Pancreas (tissue), 10 donors: ENCODE measurements at regions not wholly inside any gene's neighbourhood (a gene's known extent, or its start where the extent isn't known, plus 50 kb on each side); places are given as distances from the start of the nearest gene placed in this dataset.

ENCODE experiments used
- ATAC-seq, 4 donors: fragments of 200-7000 bp; cut with Tn5 transposase; one replicate each; pipeline versions ENCODE4 v1.8.0 to v1.9.1; 2020; ENCODE audit warnings: mild to moderate bottlenecking in 4 of 4, moderate library complexity in 4 of 4
- DNase-seq, 6 donors: peaks; one replicate each; pipeline ENCODE4 v3.0.0-alpha.2; 2020
- FAIRE-seq: peaks from 2 replicates; lab custom pipeline; 2012; peaks lifted over from hg19 to GRCh38; lab: Jason Lieb, UNC
- H3K27ac ChIP-seq, 4 donors: fragments of 200-600 bp; sonication (generic); 1 replicate in 3 of 4; 2 replicates in 1 of 4; pipeline versions ENCODE4 v1.5.0 to v1.8.0; 2020
- H3K27me3 ChIP-seq, 4 donors: fragments of 200-600 bp; one replicate each; pipeline ENCODE4 v1.8.0; 2021
- H3K36me3 ChIP-seq, 3 donors: fragments of 200-600 bp; sonication (generic) in 1 of 3; one replicate each; pipeline versions ENCODE4 v1.5.0 to v1.8.0; 2020 to 2021
- H3K4me1 ChIP-seq, 3 donors: fragments of 200-600 bp; one replicate each; pipeline ENCODE4 v1.8.0; 2021
- H3K4me3 ChIP-seq, 4 donors: fragments of 200-600 bp; sonication (generic) in 2 of 4; one replicate each; pipeline versions ENCODE4 v1.5.0 to v1.8.0; 2020 to 2021
- H3K9me3 ChIP-seq, 4 donors: fragments of 200-600 bp; one replicate each; pipeline ENCODE4 v1.8.0; 2021
- CTCF ChIP-seq, 4 donors: fragments of 200-600 bp; sonication (generic) in 3 of 4; IDR thresholded peaks; one replicate each; pipeline versions ENCODE4 v1.5.0 to v1.8.0; 2021; ENCODE audit warnings: antibody characterized with exemption in 4 of 4
- WGBS, 2 donors: extraction: QIAGEN DNeasy Blood & Tissue Kit; methylation state at CpG; one replicate each; pipeline ENCODE4 v1.1.7; 2013; 5-methylcytosine and 5-hydroxymethylcytosine counted together
- intact Hi-C, 3 donors: fragments of 100-400 bp; cut with DNase I; formaldehyde crosslinking; loops; one replicate each; pipeline versions ENCODE4 v1.11.1 to v1.14.2; 2022
- donor health status: healthy with polysubstance abuse.
- donor health status: DM: no; HTN: no; CAD: no; lungs with moderate emphysema.
- donor health status: DM: no; HTN: no; CAD: no.
- donor health status: control.
- donor health status: control.
- donor health status: Bipolar disorder and iron deficiency.
- donor health status: DM: yes; HTN: yes; CAD: no.
- donor health status: DM: no; HTN: no; CAD: no.
- donor health status: DM: no; HTN: no; CAD: no.
- donor health status: DM: yes; HTN: yes; CAD: no.

- WGBS, 2 donors: 90 to 100% methylated on average over 1 of the region's 1 CpG
- H3K4me1 ChIP-seq: peaks cover 2 to 7% (median 4%) of the 10 kb centered on the region in 3 donors
- no peak overlapping the region for H3K4me3 ChIP-seq
- TF ChIP-seq CTCF (IDR thresholded peaks at IDR 0.05): no peak
- no peak for ATAC-seq
- no peak overlapping the region for H3K27ac ChIP-seq
- H3K27me3 ChIP-seq: no peaks in the 10 kb centered on the region
- DNase-seq: no peak
- H3K36me3 ChIP-seq: no peaks in the 10 kb centered on the region
- no peak for FAIRE-seq
- no peaks in the 10 kb centered on the region for H3K9me3 ChIP-seq
- intact Hi-C loops: no loop called here
Observed at GRCh38 chr4:38392223-38392855, 271.7 kb upstream of the KLF3 start.

GRCh38 chr4:38396091-38396490 lies 267.9 kb upstream of the KLF3 start:
- Histone ChIP-seq H3K9me3 (no peaks in the 10 kb centered on the region), H3K36me3 (no peaks in the 10 kb centered on the region), H3K27ac (peak overlapping the region in 1 of 4 donors; percentile 30), H3K27me3 (no peaks in the 10 kb centered on the region), H3K4me1 (no peaks in the 10 kb centered on the region), H3K4me3 (no peak overlapping the region)
- WGBS, 2 donors: 53 to 62% methylated on average over 3 of the region's 3 CpGs
- ATAC-seq (no peak), FAIRE-seq (no peak), DNase-seq (no peak)
- intact Hi-C loops: no loop called here
- TF ChIP-seq CTCF (IDR thresholded peaks at IDR 0.05): no peak

GRCh38 chr4:38396845-38397547 lies 267.0 kb upstream of the KLF3 start:
- intact Hi-C loops: no loop called here
- Histone ChIP-seq H3K4me1 (no peaks in the 10 kb centered on the region), H3K4me3 (no peak overlapping the region), H3K27me3 (no peaks in the 10 kb centered on the region), H3K36me3 (no peaks in the 10 kb centered on the region), H3K27ac (peak overlapping the region in 2 of 4 donors; percentile 18 to 59), H3K9me3 (no peaks in the 10 kb centered on the region)
- peak; percentile 24 to 80 (median 64) for ATAC-seq
- no peak for FAIRE-seq
- DNase-seq: peak in 2 of 6 donors; percentile 9 to 25
- no peak for TF ChIP-seq CTCF (IDR thresholded peaks at IDR 0.05)
- WGBS, 2 donors: 22 to 35% methylated on average over 4 of the region's 4 CpGs

GRCh38 chr4:38400946-38401345 lies 263.1 kb upstream of the KLF3 start:
- no peak for FAIRE-seq
- no peaks in the 10 kb centered on the region for H3K27me3 ChIP-seq
- 85 to 88% methylated on average over 3 of the region's 3 CpGs for WGBS, 2 donors

More at GRCh38 chr4:38400946-38401345, 263.1 kb upstream of the KLF3 start:
- H3K9me3 ChIP-seq: no peaks in the 10 kb centered on the region
- H3K4me1 ChIP-seq: no peaks in the 10 kb centered on the region
- no peak overlapping the region for H3K27ac ChIP-seq
- intact Hi-C loops: no loop called here
- H3K4me3 ChIP-seq: no peak overlapping the region
- ATAC-seq: no peak
- no peaks in the 10 kb centered on the region for H3K36me3 ChIP-seq
- TF ChIP-seq CTCF (IDR thresholded peaks at IDR 0.05): no peak
- DNase-seq: no peak
